GM18951 (cell line): ENCODE measurements at regions not wholly inside any gene's neighbourhood (a gene's known extent, or its start where the extent isn't known, plus 50 kb on each side); places are given as distances from the start of the nearest gene placed in this dataset.

Experiments
- POLR2A ChIP-seq: IDR thresholded peaks from 4 replicates; pipeline ENCODE4 v1.6.1; 2011; ENCODE audit warnings: mild to moderate bottlenecking; ENCODE audit not compliant: insufficient read length, insufficient read depth; ENCODE audit errors: extremely low read depth
- in situ Hi-C: fragments of 300-500 bp; cut with MboI; formaldehyde crosslinking; loops from one replicate; pipeline ENCODE4 v1.12.0; 2022; ENCODE audit warnings: low sequenced_read_pairs, mixed read lengths, inconsistent platforms; ENCODE audit not compliant: unreplicated experiment

DNA sequence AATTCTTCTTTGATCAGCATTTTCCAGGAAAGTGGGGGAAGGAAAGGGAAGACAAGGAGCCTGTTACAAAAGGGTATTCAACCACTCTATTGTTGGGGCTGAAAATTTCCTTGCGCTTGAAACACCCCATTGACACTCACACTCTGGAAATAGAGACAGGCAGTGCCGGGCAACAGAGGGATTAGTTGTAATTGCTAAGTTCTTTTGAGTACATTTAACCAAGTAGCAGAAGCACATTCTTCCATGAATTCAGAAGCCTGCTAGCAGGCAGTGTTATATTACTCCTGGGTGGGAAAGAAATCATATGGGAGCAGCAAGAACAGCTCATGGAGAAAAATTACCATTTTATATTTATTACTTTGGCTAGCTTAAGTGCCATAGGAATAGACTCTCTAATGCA, 745.5 kb downstream of the C6orf118 start:
- no peak for TF ChIP-seq POLR2A
- in situ Hi-C loops = no loop called here

DNA sequence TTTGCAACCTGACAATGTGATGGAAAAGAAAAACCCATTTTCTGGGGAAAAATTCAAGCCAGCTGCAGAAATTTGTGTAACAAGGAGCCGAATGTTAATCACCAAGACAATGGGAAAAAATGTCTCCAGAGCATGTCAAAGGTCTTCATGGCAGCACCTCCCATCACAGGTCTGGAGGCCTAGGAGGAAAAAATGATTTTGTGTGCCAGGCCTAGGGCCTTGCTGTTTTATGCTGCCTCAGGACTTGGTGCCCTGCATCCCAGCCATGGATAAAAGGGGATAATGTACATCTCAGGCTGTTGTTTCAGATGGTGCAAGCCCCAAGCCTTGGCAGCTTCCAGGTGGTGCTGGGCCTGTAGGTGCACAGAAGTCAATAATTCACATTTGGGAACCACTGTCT, 747.7 kb downstream of the C6orf118 start:
- no peak for TF ChIP-seq POLR2A
- in situ Hi-C loops = no loop called here

DNA sequence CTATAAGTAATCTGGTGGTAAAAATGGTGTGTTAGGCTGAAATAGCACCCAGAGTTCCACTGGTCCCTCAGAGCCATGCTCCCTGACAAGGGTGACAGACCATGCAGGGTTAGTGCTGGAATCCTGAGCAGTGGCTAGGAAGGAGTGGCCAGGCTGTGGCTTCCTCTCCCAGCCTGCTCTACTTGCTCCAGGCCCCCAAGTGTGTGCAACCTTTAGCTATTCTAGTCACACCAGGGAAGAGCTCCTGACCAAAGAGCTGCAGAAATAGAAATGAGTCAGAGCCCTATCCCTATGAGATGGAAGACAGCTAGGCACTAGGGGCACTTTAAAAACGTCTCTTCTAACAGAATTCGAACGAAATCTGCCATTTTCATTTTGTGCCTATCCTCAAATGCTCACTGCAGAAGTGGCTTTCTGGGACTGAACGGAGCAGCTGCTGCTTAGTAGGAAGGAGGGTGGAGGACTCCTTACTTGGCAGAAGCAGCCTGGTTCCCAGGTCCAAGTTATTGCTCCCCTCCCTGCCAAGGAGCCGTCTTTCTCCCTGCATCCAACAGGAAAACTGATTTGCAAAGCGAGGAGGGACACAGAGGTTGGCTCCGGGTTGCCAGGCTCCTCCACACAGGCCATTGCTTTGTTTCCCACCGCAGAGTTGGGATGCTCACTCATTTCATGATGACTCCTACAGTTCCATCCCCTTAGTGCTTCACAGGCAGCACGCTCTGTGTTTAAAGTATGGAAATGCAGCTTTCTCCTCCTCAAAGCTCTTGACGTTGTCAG, 754.5 kb downstream of the C6orf118 start:
- in situ Hi-C loops = no loop called here
- no peak for TF ChIP-seq POLR2A

DNA sequence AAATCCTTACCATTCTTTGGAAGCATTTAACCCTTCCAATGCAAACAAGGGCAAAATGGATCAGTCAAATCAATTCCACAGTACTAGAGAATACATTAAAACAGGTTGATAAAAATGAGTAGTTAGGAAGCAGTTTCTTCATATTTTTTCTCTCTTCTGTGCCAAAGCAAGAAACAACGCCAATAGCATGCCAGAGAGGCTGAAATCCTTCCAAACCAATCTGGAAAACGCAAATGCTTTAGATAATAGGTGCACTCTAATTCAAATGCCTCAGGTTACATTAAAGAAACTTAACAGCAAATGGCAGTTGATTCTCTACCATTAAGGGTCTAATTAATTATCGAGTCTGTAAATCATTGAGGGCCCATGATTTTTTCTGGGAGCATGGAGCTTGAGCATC, 755.2 kb downstream of the C6orf118 start:
- no peak for TF ChIP-seq POLR2A

DNA sequence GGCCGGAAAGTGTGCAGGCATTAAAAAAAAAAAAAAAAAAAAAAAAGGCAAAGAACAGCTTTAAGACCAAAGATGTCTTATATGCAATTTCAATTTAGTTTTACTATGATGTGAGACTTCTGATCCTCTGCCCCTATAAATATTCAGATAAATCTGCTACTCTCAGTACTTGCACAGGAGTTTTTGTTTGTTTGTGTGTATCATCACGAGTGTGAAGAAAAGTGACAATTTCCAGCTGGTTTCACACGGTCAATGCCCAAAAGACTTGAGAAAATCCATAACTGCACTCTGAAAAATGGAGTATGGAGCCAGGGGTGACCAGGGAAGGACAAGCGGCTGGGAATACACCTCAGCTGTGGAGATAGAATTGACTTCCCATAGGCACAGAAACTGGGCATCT, 757.7 kb downstream of the C6orf118 start:
- in situ Hi-C loops = no loop called here
- TF ChIP-seq POLR2A = no peak

More for the DNA sequence above, 755.2 kb downstream of the C6orf118 start:
- in situ Hi-C loops = no loop called here

DNA sequence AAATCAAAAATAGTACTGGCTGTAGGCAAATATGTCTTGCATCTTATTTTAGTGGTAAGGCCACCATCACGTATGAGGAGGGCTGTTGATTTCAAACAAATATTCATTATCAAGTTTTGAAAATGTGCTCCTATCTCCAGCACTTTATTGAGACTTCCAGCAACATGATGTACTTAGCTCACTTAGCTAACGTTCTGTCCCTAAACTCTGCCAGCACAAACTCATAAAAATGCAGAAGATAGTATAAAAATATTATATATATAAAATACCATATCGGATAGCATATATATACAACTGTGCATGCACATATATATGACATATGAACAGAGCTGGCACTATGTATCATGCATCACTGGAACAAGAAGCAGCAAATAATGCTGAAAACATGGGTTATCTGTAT, 762.3 kb downstream of the C6orf118 start:
- no peak for TF ChIP-seq POLR2A

DNA sequence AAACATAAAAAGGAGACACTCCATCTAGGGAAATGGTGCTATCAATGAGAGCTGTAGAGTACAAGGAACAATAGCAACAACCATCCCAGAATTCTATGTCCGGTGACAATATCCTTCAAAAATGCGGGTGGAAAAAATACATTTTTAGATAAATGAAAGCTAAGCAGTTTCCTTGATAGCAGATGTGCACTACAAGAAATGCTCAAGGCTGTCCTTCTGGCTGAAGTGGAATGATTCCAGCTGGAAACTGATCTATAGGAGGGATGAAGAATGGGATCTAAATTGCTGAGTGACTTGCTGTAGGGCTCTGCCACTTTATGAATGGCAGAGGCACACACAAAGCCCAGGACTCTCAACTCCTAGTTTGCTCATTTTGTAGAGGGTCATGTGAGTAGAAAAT, 763.1 kb downstream of the C6orf118 start:
- TF ChIP-seq POLR2A = no peak
- in situ Hi-C loops = no loop called here

More for the DNA sequence above, 762.3 kb downstream of the C6orf118 start:
- in situ Hi-C loops = no loop called here

DNA sequence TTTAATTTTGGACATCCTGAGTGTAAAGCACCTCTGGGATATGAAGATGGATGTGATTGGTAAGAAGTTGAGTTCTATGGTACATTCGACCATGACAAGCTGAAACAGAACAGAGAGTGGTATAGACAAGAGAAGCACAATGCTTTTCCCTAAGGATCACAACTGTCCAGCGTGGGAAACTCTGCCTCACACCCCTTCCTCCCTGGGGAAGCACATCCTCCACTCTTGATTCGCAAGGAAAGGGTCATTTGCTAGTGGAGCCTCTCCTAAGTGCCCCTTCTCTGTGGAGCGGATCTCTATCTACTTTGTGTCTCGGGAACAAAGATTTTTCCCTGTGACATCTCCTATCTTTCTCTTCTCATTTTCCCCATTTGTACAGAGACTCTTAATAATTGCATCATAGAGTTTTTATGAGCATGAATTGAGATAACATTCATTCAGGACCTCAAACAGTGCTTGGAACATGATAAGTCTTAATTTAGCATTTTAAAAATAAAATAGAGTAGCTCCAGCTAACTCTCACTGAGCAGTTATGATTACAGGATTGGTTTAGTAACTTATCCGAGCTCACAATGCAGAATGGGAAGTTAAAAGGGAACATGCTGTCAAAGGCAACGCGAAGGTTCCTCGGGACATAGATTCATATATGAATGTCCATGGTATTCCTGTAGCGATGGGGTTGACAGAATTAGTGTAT, 775.2 kb downstream of the C6orf118 start:
- no peak for TF ChIP-seq POLR2A
- in situ Hi-C loops = no loop called here

DNA sequence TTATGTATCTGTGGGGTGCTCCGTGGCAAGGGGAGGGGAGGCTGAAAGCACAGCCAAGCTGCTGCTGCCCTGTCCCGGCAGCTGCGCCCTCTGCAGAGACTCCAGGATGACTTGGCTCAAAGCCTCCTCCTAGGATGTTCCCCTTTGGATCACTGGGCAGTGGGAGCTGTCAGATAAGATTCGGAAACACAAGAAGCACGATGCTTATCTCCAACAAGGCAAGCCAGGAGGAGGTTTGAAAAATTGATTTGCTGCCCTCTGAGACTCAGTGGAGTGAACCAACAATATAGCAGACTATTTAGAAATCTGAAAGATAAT, 776.4 kb downstream of the C6orf118 start:
- in situ Hi-C loops = no loop called here

DNA sequence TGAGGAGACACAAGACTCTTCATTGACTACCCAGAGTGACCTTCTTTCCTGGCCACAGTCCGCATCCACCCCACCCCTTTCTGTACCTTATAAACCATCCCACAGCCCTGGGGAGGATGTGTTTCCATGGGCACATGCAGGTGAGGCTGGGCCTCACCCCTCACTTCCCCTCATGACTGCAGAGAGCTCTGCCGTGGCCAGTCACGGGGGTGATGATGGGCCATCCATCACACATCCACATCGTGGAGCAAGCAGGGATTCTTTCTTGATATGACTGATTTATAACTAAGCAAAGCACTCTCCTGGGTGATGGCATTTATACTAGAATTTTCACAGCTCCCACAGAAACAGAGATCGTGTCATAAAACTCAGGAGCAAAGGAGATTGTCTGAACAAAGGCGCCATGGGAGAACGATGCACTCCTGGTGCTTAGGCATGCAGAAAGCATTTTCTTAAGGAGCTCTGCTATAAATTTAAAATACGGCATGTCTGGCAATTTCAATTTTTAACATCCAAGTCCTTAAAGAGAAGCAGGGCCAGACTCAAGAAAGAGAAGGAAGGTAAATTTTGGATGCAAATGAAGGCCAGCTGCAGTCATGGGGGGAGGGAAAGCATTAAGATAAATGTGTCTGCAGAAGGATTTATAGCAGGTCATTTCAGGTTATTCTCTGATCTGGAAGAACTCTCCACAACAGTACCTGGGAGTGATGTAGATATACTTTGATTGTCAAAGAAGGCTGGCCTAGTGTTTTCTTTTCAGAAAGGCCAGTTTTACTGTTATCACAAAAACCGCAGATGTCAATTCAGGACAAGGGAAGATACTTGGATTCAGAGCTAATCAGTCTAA, 777.0 kb downstream of the C6orf118 start:
- no peak for TF ChIP-seq POLR2A
- in situ Hi-C loops = no loop called here

More for the DNA sequence above, 776.4 kb downstream of the C6orf118 start:
- TF ChIP-seq POLR2A = no peak

DNA sequence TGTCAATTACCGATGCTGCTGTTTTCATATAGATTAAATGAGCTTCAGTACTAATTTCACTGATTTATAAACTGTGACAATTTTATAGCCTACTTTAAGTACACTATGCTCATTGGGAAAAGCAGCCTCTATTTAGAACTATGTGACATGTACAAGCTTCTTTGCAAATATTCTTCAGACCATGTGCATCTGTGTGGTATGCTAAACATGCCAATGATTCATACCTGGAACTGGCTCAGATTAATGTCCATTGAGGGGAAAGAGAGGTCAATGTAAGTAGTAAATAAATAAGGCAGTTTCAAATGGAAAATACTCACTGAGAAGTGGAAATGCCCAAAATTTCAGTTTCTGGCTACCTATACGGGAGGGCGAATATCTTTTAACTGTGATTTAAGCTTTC, 777.7 kb downstream of the C6orf118 start:
- in situ Hi-C loops = no loop called here
- no peak for TF ChIP-seq POLR2A

DNA sequence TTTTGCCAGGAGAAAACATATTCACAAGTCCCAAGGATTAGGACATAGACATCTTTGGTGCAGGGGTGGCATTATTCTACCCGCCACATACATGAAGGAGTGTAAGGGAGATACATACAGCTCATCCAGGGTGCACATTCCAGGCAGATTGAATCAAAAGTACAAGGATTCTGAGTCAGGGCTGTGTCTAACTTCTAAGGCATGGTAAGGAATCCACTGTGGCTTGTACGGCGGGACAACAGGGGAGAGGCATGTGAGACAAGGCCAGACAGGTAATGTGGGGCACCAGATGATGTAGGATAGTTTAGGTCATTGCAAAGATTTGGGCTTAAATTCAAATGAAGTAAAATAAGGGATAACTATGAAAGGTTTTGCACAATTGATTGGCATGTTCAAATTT, 780.9 kb downstream of the C6orf118 start:
- in situ Hi-C loops = no loop called here

DNA sequence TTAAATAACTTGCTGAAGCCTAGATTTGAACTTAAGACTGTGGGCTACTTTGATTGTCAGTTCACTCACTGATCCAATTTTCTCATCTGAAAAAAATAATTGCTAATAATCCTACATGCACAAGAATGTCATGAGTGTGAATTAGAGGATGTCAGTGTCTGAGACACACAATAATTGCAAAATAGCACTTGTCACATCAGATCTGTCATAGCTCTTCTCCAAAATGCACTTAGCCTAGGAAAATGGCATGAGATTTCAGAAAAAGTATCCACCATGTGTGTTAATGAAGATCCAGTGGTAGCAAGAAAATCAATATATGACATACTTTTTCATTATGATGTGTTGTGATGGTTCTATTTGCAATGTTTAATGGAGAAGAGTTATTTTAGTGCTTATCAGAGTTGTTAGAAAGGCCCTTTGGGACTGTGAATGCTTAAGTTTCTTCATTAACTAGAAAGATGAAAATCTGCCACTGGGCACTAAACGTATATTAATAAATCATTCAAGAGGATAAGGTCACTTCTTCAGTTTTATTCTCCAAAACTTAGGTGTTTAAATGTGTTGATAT, 786.2 kb downstream of the C6orf118 start:
- no peak for TF ChIP-seq POLR2A
- in situ Hi-C loops = no loop called here

More for the DNA sequence above, 780.9 kb downstream of the C6orf118 start:
- TF ChIP-seq POLR2A = no peak

DNA sequence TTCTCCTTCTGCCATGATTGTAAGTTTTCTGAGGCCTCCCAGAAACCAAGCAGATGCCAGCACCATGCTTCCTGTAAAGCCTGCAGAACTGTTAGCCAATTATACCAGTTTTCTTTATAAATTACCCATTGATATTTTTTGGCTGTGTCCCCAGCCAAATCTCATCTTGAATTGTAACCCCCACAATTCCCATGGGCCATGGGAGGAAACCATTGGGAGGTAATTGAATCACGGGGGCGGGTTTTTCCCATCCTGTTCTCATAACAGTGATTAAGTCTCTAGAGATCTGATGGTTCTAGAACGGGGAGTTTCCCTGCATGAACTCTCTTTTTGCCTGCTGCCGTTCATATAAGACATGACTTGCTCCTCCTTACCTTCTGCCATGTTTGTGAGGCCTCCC, 788.5 kb downstream of the C6orf118 start:
- in situ Hi-C loops = no loop called here
- TF ChIP-seq POLR2A = no peak
